GM12874 (cell line): ENCODE measurements at regions not wholly inside any gene's neighbourhood (a gene's known extent, or its start where the extent isn't known, plus 50 kb on each side); places are given as distances from the start of the nearest gene placed in this dataset.

Source experiments
- CTCF ChIP-seq: IDR thresholded peaks from 2 replicates; pipeline ENCODE4 v1.5.1; 2011; ENCODE audit warnings: low read depth, mild to moderate bottlenecking, control low read depth, low read length, moderate library complexity; ENCODE audit not compliant: insufficient read depth

- no peak for TF ChIP-seq CTCF
Measured at GRCh38 chr4:144355811-144356757, 215.6 kb upstream of the GYPA start.

DNA sequence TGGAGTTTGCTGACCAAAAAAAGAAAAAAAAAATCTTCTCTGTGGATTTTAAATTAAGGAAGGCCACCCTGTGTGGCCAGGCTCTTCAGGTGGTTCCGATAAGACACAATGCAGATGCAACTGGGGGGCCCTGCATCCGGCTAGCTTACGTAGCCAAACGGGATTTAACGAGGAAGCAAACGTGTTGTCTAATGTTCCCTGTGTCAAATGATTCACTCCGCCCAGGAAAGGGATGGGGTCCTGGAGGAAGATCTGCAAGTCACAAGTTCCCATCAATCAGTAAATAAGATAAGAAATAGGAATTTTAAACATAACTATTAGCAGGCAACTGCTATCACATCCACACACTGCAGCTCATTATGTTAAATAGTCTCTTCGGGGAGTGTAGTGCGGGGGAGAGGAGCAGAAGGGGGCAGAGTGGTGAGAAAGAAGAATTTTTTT lies 216.4 kb upstream of the GYPA start:
- TF ChIP-seq CTCF: no peak

DNA sequence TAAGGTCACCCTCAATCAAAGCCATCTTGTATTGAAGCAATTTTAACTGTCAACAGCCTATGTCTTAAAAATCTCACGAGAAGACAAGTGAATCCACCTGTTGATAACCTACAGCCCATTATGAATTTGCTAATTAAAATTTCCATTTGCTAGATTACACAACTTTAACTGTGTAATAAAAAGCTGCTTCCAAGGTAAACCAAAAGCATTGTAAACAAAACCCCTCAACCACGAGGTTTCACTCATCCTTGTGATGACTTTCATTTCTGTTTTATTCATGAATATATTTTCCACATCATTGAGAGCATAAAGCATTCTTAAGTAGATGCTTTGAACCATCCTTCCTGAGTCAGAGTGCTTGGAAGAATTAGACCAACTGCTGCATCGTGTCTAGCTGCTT lies 217.5 kb upstream of the GYPA start:
- no peak for TF ChIP-seq CTCF

DNA sequence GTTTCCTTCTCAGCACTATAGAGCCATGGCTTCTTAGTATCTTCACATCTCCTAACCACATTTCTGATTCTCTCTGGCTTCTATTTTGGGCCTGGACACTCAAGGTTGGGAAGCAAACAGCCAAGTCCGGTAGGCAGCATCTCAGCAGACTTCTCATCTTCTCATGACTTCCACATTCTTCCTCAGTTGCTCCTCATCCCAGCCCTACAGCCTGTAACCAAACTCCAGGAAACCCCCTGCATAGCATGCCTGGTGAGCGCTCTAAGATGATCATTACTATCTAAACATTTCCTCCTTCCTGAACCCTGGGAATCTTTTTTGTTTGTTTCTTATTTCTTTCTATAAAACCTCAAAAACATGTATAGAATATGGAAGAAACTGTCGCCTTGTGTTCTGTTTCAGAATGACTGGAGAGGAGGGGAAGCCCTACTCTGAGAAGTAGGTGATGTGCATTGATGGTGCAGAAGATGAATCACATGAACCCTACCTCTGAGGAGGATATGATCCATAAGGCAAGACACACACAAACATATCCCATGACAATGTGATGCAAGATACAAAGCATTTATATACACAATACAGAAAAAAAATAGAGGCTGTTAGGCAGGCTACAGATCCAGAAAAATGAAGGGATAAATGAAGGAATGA lies 219.8 kb upstream of the GYPA start:
- no peak for TF ChIP-seq CTCF

DNA sequence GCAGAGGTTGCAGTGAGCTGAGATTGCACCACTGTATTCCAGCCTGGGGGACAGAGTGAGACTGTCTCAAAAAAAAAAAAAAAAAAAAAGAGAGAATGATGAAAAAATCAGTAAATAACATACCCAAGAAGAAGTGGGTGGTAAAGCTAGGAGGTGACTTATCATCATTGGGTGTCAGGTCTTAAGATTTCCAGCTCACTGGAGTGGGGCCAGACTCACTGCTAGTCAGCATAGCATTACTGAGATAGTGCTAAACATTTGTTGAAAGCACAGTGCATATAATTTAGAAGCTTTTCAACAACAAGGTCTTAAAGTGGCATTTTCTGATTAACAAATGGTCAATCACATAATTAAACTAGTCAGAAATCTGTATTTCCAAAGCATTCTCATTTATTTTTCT lies 221.8 kb upstream of the GYPA start:
- no peak for TF ChIP-seq CTCF

- TF ChIP-seq CTCF: no peak
Measured at GRCh38 chr4:144363890-144364289, 223.4 kb upstream of the GYPA start.

GRCh38 chr4:144366425-144366824 lies 225.9 kb upstream of the GYPA start:
- no peak for TF ChIP-seq CTCF
